SK-N-MC (cell line): ENCODE measurements at regions not wholly inside any gene's neighbourhood (a gene's known extent, or its start where the extent isn't known, plus 50 kb on each side); places are given as distances from the start of the nearest gene placed in this dataset.

Experiments used
- EZH2 ChIP-seq: fragments of 200-600 bp; sonication (generic); IDR thresholded peaks from one replicate; pipeline ENCODE4 v1.6.1; 2017; ENCODE audit warnings: antibody characterized with exemption
- FOXP2 ChIP-seq: optimal IDR thresholded peaks from 2 replicates; pipeline ENCODE3; 2011; ENCODE audit warnings: mild to moderate bottlenecking, moderate library complexity; ENCODE audit not compliant: insufficient read depth; ENCODE audit errors: extremely low read length, control extremely low read depth
- POLR2AphosphoS5 ChIP-seq: IDR thresholded peaks from 2 replicates; pipeline ENCODE4 v1.6.1; 2012; ENCODE audit warnings: mild to moderate bottlenecking, low read depth, low read length, borderline replicate concordance

- TF ChIP-seq EZH2 = no peak
- no peak for TF ChIP-seq FOXP2
- no peak for TF ChIP-seq POLR2AphosphoS5
These were observed 72.9 kb upstream of the CD53 start for GRCh38 chr1:110800079-110800478.
